Fibroblast of lung (primary cell): ENCODE measurements at regions not wholly inside any gene's neighbourhood (a gene's known extent, or its start where the extent isn't known, plus 50 kb on each side); places are given as distances from the start of the nearest gene placed in this dataset.
A peak's percentile ranks its signal among the peaks of the same experiment; 100 is the strongest.

Experiments used
- DNase-seq, 2 donors: peaks; one replicate each; pipeline versions ENCODE4 v3.0.0 to v3.0.0-alpha.2; 2010; ENCODE audit warnings: low read depth in 2 of 2
- H2AFZ ChIP-seq: 2 replicates; pipeline ENCODE4 v1.5.1; 2012; ENCODE audit warnings: low read length, control low read depth, inconsistent platforms
- H3K27ac ChIP-seq: 2 replicates; pipeline ENCODE4 v1.5.1; 2011; ENCODE audit warnings: low read length, control low read depth; ENCODE audit not compliant: insufficient read depth
- H3K27me3 ChIP-seq: 2 replicates; pipeline ENCODE4 v1.5.1; 2011; ENCODE audit warnings: mild to moderate bottlenecking, low read length; ENCODE audit not compliant: control insufficient read depth, insufficient read depth
- H3K36me3 ChIP-seq: 2 replicates; pipeline ENCODE4 v1.5.1; 2011; ENCODE audit warnings: low read length; ENCODE audit not compliant: control insufficient read depth, insufficient read depth
- H3K4me1 ChIP-seq: 2 replicates; pipeline ENCODE4 v1.5.1; 2011; ENCODE audit warnings: low read length; ENCODE audit not compliant: control insufficient read depth, insufficient read depth; ENCODE audit errors: extremely low read depth
- H3K4me2 ChIP-seq: 2 replicates; pipeline ENCODE4 v1.5.1; 2011; ENCODE audit warnings: low read length, control low read depth; ENCODE audit not compliant: insufficient read depth; ENCODE audit errors: extremely low read depth
- H3K4me3 ChIP-seq, 4 experiments: fragments of 200-600 bp in 1 of 4; sonication (generic) in 1 of 4; replicated peaks in 1 of 4; 2 replicates each; pipeline ENCODE4 v1.5.1; 2011 to 2016; ENCODE audit warnings: low read length in 4 of 4, low read depth in 3 of 4, mild to moderate bottlenecking in 3 of 4, control low read depth in 2 of 4, inconsistent platforms in 1 of 4, mixed read lengths in 1 of 4; ENCODE audit not compliant: insufficient read depth in 1 of 4; ENCODE audit errors: control extremely low read depth in 1 of 4
- H3K79me2 ChIP-seq: 2 replicates; pipeline ENCODE4 v1.5.1; 2012; ENCODE audit warnings: mild to moderate bottlenecking, low read length, inconsistent platforms; ENCODE audit not compliant: control insufficient read depth, insufficient read depth
- H3K9ac ChIP-seq: 2 replicates; pipeline ENCODE4 v1.5.1; 2011; ENCODE audit warnings: mild to moderate bottlenecking, low read length, control low read depth; ENCODE audit not compliant: insufficient read depth
- H3K9me3 ChIP-seq: 2 replicates; pipeline ENCODE4 v1.5.1; 2012; ENCODE audit warnings: low read depth, low read length; ENCODE audit not compliant: control insufficient read depth, insufficient read depth
- H4K20me1 ChIP-seq: 2 replicates; pipeline ENCODE4 v1.5.1; 2011; ENCODE audit warnings: low read length; ENCODE audit not compliant: control insufficient read depth, insufficient read depth; ENCODE audit errors: extremely low read depth
- CTCF ChIP-seq, 2 donors: IDR thresholded peaks in 1 of 2; conservative IDR thresholded peaks in 1 of 2; 1 replicate in 1 of 2; 2 replicates in 1 of 2; pipeline ENCODE4 v1.5.1; 2011 to 2012; ENCODE audit warnings: low read length in 2 of 2, control low read depth in 1 of 2, inconsistent platforms in 1 of 2, low read depth in 1 of 2, mild to moderate bottlenecking in 1 of 2
- EZH2 ChIP-seq: IDR thresholded peaks from 2 replicates; pipeline ENCODE4 v1.5.1; 2012; ENCODE audit warnings: low read length, control low read depth, mild to moderate bottlenecking; ENCODE audit errors: missing control alignments

DNA sequence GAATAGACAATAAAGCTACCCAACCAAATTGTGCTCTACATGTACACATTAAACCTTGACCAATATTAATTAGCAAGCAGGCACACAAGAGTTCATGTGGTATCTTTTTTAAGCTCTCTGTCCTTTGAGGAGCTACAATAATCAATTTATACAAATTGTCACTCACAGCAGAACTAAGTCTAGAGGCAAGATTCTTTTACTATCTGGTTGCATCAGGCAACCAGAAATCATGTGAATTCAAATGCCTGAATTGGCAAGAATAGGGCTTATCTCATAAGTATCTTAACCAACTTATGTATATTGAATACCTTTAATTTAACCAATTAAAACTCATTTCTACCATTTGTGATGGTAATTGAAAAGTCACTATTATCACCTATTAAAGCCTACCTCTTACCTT lies 145.5 kb upstream of the HAPLN1 start:
- Histone ChIP-seq H3K27me3 (no peaks in the 10 kb centered on the region), H4K20me1 (no peaks in the 10 kb centered on the region), H3K9ac (no peak overlapping the region), H2AFZ (no peak overlapping the region), H3K4me1 (no peaks in the 10 kb centered on the region), H3K4me2 (no peak overlapping the region), H3K36me3 (no peaks in the 10 kb centered on the region), H3K79me2 (no peaks in the 10 kb centered on the region), H3K27ac (no peak overlapping the region), H3K4me3 (no peak overlapping the region), H3K9me3 (no peaks in the 10 kb centered on the region)
- TF ChIP-seq EZH2, result no peak
- DNase-seq, result peak in 1 of 2 donors; percentile 12

DNA sequence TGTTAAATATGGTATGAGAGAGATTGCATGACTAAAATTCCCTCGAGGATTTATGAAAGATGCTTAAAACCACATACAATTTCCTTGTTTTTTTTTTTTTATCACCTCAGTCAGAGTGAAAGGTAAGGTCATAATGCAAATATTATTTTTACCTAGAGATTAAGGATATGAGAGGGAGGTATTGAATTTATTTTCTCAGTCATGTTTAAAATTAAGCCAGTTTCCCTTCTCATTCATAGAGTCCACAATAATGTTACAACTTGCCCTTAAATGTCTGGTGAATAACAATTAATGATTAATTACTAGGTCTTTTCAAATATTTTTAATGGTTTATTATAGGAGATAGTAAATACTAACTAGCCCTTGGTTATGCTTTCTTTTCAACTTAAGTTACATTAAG lies 144.9 kb upstream of the HAPLN1 start:
- no peak for TF ChIP-seq EZH2
- no peak for TF ChIP-seq CTCF (conservative IDR thresholded peaks at IDR 0.05 in 1 of 2, IDR thresholded peaks at IDR 0.05 in 1 of 2; ENCODE audit: low read depth in 1 of 2, low read length in 2 of 2)
- H3K9ac ChIP-seq, result no peak overlapping the region

GRCh38 chr5:83864652-83865051 lies 144.0 kb upstream of the HAPLN1 start:
- H3K4me1 ChIP-seq, result no peaks in the 10 kb centered on the region
- no peaks in the 10 kb centered on the region for H4K20me1 ChIP-seq
- no peak for TF ChIP-seq EZH2
- TF ChIP-seq CTCF (conservative IDR thresholded peaks at IDR 0.05 in 1 of 2, IDR thresholded peaks at IDR 0.05 in 1 of 2; ENCODE audit: low read depth in 1 of 2, low read length in 2 of 2), result no peak
- no peak overlapping the region for H2AFZ ChIP-seq
- no peak overlapping the region for H3K27ac ChIP-seq
- H3K4me3 ChIP-seq, result no peak overlapping the region
- no peak for DNase-seq
- H3K27me3 ChIP-seq, result no peaks in the 10 kb centered on the region
- H3K9me3 ChIP-seq, result no peaks in the 10 kb centered on the region
- no peaks in the 10 kb centered on the region for H3K36me3 ChIP-seq
- H3K79me2 ChIP-seq, result no peaks in the 10 kb centered on the region
- H3K9ac ChIP-seq, result no peak overlapping the region
- H3K4me2 ChIP-seq, result no peak overlapping the region

More for the DNA sequence above, 144.9 kb upstream of the HAPLN1 start:
- DNase-seq, result no peak
- no peak overlapping the region for H3K4me2 ChIP-seq
- no peaks in the 10 kb centered on the region for H3K27me3 ChIP-seq
- H3K4me1 ChIP-seq, result no peaks in the 10 kb centered on the region
- no peaks in the 10 kb centered on the region for H3K36me3 ChIP-seq
- H3K4me3 ChIP-seq, result no peak overlapping the region
- no peak overlapping the region for H2AFZ ChIP-seq
- H3K79me2 ChIP-seq, result no peaks in the 10 kb centered on the region
- no peaks in the 10 kb centered on the region for H4K20me1 ChIP-seq
- H3K9me3 ChIP-seq, result no peaks in the 10 kb centered on the region
- H3K27ac ChIP-seq, result no peak overlapping the region
